Prostate gland (tissue), 2 donors: ENCODE measurements at regions not wholly inside any gene's neighbourhood (a gene's known extent, or its start where the extent isn't known, plus 50 kb on each side); places are given as distances from the start of the nearest gene placed in this dataset.
A peak's percentile ranks its signal among the peaks of the same experiment; 100 is the strongest.

Experiments used
- POLR2A ChIP-seq: fragments of 450-650 bp; IDR thresholded peaks from one replicate; pipeline ENCODE4 v1.6.1; 2016; ENCODE audit warnings: antibody characterized with exemption, mild to moderate bottlenecking
- POLR2AphosphoS5 ChIP-seq: sonication (generic); formaldehyde crosslinking; IDR thresholded peaks from one replicate; pipeline ENCODE4 v1.6.1; 2017; ENCODE audit warnings: antibody characterized with exemption
- TF ChIP-seq, protein P1 (sequence below), 4 experiments: fragments of 200-600 bp in 2 of 4; fragments of 450-650 bp in 2 of 4; sonication (generic) in 2 of 4; IDR thresholded peaks; 1 replicate in 3 of 4; 2 replicates in 1 of 4; pipeline ENCODE4 v1.5.1; 2016 to 2019; ENCODE audit warnings: antibody characterized with exemption in 4 of 4, mild to moderate bottlenecking in 2 of 4, moderate library complexity in 2 of 4

DNA sequence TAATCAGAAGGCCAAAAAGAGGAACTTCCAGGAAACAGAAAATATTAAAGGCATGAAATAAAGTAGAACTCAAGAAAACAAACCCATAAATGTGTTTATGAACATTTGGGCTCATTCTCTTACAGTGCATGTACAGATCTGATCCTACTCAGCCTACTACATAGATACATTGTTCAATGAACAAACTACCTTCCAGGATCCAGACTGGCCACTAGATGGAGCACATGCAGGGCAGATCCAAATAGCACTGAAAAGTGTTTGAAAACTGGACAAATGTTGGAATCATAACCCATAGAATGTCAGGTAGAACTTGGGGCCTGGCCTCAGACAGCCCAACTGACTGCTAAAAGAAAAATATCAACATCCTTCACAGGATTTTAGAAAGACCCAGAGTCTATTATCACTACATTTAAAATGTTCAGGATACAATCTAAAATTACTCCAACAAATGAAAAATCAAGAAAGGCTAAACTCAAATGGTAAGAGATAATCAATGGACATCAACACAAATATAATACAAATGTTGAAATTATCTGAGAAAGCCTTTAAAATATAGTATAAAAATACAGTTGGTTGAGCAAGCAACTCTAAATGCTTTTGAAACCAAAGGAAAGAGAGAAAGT lies 122.4 kb upstream of the NUDT7 start:
- no peak for TF ChIP-seq POLR2A
- TF ChIP-seq, protein P1, sequence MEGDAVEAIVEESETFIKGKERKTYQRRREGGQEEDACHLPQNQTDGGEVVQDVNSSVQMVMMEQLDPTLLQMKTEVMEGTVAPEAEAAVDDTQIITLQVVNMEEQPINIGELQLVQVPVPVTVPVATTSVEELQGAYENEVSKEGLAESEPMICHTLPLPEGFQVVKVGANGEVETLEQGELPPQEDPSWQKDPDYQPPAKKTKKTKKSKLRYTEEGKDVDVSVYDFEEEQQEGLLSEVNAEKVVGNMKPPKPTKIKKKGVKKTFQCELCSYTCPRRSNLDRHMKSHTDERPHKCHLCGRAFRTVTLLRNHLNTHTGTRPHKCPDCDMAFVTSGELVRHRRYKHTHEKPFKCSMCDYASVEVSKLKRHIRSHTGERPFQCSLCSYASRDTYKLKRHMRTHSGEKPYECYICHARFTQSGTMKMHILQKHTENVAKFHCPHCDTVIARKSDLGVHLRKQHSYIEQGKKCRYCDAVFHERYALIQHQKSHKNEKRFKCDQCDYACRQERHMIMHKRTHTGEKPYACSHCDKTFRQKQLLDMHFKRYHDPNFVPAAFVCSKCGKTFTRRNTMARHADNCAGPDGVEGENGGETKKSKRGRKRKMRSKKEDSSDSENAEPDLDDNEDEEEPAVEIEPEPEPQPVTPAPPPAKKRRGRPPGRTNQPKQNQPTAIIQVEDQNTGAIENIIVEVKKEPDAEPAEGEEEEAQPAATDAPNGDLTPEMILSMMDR (IDR thresholded peaks at IDR 0.05), result peak in 3 of 4 experiments; percentile 36 to 54 (median 39)
- no peak for TF ChIP-seq POLR2AphosphoS5
